GOT3 (cell line): ENCODE measurements at regions not wholly inside any gene's neighbourhood (a gene's known extent, or its start where the extent isn't known, plus 50 kb on each side); places are given as distances from the start of the nearest gene placed in this dataset.

Source experiments
- DNase-seq: peaks from one replicate; lab custom pipeline; 2025; ENCODE audit warnings: mixed read lengths; lab: John Stamatoyannopoulos, UW

DNA sequence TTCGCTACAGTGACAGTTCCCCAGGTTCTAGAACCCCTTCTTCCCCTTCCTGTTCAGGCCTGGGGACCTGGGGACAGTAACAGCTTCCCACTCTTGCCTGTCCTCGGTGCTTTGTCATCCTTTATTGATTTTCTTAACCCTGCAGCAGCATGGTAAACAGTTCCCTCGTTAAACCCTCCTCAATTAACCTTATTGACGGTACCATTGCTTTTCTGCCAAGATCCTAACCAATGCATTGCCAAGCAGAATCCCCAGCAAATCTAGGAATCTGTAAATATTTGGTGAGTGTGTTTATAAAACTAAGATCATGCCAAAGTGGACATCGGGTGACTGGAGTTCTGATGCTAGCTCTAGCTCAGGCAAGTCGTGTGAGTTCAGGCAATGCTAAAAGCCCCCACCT lies 99.6 kb upstream of the KAZN start:
- DNase-seq = no peak

DNA sequence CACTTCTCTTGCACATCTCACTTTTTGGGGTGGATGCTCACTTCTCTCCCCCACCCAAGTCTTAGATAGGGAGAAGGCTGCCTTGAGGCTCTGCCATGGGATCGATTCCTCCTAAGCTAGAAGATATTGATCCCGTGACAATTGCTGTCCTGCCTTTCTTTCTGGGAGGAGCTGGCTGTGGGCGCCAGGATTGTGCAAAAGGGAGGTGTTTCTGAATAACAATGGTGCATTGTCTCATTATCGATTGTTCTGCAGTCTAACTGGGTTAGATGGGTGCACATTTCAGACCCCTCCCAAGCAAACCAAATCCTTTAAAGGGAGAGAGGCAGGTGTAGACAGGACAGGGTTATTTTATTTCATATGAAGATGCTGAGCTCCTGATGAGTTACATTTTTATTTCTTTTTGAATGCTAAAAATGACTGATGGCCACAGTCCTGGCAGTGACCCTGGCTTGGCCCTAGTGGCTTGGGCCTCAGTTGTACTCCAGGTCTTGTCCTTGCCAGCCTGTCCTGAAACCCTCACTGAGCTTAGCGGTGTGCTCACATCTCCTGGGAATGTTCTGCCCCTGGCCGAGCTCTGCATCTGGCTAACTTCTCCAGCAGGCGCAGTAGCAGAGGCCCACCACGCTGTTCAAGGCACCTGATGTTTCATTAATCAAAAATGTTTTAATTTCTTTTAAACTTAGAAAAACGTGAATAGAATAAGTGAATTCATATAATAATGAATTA lies 99.0 kb upstream of the KAZN start:
- no peak for DNase-seq

DNA sequence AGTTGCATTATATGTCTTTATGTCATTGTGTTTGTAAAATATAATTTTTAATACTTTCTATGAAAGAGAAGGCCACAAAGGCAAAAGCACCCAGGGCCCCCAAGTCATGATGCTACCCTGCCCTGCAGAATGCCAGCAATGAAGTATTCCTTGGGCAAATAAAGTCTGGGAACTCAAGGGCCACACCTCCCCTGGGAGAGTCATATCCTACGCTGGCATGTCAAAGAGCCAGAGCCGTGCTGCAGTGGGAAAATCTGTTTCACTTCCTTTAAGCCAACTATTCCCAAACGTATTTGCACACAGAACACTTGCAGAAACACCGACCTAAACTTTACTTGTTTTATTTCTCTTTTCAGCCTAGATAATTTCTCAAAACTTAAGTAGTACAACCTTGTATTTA lies 98.4 kb upstream of the KAZN start:
- no peak for DNase-seq

DNA sequence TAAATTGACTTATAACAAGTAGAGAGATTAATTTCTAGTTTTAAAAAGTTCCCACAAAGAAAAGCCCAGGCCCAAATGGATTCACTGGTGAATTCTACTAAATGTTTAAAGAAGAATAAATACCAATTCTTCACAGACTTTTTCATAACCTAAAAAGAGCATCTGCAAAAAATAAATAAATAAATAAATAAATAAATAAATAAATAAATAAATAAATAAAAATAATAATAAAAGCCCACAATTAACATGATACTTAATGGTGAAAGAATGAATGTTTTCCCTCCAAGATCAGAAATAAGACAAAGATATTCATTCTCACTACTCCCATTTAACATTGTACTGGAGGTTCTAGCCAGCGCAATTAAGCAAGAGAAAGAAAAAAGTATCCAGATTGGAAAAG lies 97.6 kb upstream of the KAZN start:
- no peak for DNase-seq

DNA sequence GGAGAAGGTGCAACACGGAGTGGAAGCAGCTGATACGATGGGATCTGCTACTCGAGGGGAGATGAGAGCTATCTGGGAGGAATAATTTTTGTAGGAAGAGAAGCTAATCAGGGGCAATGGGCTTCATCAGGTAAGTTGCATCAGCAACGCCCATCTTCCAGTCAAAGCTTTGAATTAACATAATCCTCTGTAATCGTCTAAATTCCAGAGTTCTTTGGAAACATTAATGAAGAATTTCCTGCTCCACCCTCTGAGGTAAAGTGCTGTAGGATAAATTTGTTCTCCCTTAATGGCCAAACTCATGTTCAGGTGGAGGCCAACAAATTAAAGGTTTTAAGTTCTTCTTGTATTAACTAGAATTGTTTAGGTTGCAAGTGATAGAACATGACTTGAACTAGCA lies 94.0 kb upstream of the KAZN start:
- no peak for DNase-seq

DNA sequence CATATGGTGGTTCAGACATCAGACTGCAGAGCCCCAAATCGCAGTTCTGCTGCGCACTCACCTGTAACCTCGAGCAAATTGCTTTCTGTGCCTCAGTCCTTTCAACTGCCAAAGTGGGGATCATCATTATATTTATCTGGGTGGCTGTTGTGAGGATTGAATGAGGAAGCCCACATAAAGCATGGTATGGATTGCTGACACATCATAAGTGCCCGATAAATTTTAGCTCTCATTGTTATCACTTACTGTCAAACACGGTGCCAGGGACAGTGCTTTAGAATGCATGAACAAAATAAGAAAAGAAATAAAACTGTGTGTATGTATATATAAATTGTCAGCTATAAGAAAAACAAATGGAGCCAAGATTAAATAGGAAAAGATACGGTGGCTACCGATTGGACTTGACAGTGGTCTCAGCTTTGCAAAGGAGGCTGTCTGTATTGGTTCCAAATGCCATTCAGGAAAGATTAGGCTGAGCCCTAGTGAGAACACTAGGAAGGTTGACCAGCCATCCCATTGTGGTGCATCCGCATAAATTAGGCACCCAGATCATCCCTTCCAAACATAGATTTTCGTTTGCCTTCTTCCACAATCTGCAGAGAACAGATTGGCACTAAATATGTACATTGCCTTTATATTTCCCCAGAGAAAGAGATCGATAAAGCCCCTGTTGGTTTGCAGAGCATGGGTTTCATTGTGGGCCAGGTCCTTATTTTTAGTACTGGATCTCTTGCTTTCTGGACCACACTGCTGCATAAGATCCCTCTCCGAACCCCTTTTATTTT lies 91.8 kb upstream of the KAZN start:
- no peak for DNase-seq

DNA sequence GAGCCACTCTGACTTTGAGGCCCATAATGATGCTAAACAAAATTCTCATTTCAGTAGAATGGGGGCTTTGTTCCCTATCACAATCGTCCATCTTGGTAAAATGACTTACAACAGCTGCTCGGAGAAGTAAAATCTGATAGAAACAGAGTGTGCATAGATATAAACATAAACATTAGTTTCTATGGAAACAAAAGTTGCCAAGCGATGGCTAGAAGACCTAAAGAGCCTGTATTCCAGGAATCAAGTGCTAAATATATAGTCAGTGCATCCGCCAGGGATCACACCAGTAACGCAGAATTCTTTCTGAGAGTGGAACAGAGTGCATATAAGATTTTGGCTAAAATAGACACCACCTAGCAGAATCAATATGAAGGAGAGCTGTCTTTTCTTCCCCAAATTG lies 91.2 kb upstream of the KAZN start:
- DNase-seq = no peak

DNA sequence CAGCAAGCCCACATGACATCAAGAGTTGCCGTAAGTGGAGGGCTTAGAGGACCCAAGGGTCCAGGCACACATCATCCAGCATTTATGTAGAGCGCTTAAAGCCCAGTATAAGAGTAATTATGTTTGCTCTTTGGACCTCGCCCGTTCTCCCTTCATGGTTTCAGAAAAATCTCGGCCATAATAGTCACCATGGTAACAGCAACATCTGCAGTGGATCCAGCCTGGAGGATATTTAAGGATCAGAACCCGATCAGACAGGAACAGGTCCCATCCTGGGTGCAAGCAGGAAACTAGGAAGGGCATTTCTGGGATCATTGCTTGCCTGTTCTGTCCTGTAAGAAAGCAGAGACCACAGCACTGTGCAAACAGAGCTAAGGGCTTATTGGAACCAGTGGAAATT lies 89.9 kb upstream of the KAZN start:
- no peak for DNase-seq

DNA sequence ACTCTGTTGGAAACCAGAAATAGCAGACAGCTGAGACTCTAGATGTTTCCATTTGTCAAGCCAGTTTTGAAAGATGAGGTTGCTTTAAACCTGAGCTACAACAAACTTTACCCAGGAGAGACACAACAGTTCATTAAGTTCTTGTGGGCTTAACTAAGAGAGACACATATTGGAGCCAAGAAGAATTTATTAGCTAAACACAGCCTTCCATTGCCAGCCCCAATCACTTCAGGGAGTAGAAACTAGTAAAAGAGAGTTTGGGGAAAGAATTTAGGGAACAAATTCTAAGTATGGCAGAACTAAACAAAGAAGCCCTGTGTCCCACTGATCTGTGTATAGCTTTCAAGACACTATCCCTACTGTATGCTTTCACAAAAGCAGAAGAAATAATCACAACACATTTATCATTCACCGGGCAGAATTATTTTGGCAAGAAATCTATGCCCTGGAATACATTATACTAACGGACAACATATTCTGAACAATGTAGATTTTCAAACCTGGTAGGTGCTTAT lies 87.3 kb upstream of the KAZN start:
- no peak for DNase-seq

DNA sequence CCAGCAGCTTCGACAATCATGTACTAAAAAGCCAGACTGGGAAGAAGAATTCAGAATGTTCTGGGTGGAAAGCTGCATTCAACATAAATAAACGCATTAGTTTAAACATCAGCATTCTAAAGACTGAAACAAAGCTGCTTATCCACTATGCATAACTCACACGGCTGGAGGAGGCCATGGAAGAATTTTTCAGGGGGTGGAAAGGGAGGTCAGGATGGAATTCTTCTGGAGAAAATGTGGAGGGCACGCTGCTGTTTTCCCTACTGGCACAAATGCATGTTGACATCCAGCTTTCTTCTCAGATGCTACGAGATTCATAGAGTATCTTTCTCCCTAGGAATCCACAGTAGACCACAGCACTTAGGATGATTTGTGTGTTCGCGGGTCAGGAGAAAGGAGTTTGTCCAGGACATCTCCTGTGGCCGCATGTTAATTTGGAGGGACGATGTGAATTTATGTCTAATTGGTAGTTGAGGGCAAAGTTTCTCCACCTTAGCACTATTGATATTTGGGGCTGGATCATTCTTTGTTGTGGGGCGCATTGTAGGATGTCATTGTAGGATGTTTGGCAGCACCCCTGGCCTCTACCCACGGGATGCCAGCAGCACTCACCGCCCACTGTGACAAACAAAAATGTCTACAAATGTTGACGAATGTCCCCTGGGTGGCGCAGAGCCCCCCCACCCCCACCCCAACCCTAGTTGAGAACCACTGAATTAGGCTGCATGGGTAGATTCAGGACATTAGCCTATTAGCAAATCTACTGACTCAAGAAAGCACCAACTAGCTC lies 86.5 kb upstream of the KAZN start:
- no peak for DNase-seq

DNA sequence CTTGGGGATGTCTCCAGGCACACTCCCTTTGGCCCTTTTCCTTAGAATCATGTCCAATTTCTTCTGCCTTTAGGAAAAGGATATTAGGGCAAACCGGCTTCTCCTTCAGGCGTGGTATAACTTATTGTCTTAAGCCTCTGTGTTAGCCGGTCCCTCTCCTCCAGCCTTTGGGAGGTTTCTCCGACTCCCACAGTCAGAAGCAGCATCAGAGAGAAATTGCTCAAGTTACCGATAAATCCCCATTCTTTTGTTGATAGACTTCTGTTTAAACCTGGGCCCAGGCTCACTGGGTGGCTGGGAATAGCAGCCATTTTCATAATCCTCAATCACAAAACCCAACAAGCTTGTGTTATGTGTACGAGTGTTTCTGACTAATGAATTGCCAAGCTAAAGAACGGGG lies 85.4 kb upstream of the KAZN start:
- no peak for DNase-seq

DNA sequence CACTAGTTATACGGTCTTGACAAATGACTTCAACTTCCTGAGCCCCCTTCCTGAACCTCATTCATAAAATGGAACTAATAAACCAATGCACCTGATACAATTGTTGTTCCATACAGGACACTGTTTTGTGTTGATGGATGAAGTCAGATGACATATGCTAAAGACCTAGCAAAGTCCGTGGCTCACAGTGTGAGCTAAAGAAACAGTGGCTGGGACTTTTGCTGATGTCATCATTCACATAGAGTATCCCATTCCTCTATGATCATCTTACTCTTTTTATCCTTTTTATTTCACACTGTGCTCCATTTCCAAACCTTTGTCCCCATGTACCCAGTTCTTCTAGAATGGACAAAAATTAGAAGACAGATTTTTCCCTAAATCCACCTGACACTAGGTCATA lies 83.7 kb upstream of the KAZN start:
- no peak for DNase-seq

DNA sequence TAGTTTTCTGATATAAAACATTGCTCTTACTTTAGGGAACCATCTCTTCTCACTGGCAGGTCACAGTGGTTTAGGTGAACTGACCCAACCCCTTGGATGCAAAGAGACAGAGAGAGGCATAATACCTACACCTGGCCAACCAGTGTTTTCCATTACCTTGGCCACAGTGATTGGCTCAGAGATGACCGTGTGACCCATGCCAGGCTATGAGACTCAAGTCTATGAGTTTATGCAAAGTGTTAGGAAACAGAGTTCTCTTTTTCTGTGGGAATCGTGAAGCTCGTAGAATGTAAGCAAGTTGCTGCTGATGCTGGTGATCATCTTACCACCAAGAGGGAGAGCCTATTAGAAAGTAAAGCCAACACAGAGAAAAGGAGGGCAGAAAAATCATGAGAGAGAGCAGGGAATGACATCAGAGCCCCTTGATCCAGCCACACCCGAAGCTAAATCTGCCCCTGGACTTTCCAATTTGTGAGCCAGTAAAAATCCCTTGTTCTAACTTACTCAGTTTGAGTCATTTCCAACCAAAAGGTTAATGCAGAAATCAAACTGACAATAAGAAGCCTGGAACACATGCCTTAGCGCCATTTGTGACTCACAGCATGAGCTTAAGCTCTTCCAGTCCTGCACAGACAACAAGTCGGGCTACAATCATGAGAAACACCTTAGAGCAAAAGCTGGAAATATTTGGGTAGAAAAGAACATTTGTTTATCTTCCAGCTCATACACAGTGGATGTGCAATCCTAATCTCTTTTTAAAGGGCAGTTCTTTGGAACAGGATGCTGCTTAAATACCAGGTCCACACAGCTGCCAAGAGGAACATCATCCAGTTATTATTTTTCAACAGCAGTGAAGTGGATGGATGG lies 81.3 kb upstream of the KAZN start:
- no peak for DNase-seq

DNA sequence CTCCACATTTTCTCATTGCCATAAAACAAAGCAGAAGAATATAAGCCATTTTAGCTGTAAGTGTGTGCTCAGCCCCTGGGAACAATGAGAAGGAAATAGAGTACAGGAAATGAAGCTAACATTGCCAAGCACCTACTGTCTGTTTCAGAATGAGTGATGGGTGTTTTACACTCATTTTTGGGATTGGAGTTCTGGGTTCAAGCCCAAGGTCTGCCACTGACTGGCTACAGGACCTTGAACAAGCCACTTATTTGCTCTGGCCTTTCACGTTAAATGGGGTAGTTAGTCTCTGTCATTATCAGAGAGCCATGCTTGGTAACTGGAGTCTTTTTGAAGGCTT lies 80.7 kb upstream of the KAZN start:
- DNase-seq = no peak

DNA sequence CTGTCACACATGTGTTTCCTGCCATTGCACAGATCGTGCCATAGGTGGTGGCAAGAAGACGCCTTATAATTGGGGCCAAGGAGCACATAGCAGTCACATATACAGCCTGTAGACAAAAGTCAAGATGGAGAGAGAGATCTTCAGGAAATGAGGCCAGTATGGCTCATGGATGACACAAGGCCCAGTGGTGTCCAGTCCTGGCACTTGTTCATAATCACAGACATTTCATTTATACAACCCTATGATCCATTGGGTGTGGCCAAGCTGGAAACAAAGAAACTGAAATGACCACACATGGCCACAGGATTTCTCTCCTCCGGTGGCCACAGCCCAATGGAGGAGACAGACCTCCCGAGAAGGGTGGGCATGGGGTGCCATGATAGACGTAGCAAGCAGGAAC lies 78.5 kb upstream of the KAZN start:
- DNase-seq = no peak

DNA sequence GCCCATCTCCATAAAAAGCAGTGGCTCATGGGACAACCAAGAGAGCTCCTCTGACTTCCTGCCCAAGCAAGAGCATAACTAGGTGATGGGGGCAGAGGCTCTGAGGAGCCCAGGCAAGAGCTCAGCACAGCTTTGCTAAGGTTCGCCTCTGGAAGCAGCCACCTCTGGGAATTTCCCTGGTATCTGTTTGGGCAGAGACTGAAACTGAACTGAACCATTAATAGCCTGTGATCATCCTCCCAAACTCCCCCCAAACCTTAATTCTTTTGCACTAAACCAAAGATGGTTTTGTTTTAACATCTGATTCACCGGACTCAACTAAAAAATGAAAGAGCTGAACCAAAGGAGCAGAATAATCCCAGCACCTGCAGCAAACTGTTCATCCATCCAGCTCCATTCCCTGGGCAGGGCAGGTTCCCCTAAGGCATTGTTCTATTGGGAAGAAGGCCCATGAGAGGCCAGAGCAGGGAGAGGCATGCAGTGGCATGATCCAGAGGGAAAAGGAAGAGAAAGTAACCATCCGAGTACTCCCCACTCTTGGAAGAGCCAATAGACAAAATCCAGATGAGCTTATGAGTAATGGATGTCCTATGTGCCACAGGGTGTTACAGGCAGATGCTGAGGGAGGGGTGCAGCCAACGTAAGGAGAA lies 77.8 kb upstream of the KAZN start:
- no peak for DNase-seq

DNA sequence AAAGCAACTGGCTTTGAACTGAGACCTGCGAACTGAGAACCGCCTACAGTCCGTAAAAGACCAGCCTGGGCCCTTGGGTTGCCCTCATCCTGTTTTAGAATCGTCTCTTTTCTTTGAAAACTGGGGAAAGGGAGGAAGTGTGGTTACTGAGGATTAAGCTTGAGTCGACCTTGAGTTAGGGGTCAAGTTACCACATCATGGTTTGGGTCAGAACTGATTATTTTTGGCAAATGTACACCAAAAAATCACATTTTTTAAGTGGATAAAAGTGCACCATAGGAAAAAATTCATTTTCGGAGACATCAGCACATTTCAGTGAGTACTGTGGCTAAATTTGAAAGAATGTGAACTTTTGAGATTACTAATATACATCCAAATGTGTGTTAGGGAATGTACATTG lies 76.9 kb upstream of the KAZN start:
- no peak for DNase-seq

DNA sequence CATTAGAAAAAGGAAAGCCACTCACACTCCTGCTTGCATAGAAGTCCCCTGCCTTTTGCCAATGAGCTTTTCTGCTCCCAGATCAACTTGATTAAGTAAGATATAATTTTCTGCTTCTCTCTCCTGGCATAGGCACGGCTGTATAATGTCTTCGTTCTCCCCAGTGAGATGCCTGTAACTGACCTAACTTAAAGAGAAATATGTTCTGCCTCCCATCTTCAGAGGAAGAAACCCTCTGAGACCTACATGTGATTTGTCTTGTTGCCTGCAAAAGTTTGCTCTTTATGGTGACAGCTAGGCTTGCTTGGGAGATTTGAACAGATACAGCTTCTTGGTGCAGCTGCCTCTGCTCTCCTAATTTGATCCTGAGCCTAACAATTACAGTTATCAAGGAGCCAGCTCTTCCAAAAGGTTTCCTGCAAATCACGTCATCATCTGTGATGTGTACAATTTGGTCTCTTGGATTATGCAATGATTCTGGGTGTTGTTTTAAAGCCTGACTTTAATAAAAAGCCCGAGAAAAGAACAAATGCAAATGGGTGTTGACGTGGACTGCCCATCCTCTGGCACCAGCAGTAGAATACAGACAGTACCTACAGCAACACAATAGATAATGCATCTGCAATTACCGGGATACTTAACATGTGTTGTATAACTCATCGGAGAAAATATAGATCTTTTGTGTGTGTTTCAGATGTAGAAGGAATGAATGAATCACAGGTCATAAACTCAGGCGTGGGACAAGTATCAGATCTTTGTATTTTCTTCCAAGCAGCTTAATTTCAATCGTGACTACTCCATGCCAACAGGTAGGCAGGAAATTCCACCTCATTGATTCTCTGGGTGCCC lies 76.2 kb upstream of the KAZN start:
- DNase-seq = no peak

DNA sequence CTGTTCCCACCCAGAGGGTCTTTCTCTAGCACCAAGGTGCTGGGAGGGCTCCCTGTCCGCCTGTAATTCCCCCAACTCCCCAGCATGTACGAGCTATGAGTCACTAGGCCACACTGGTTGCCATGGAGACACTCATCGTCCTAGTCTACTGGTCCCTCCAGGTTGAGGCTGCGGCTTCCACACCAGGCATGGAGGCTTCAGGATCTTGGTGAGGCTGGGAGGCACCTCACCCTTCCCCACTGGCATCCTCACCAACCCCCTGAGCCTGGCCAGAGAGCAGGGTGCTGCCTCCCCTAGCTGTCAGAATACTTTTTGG lies 75.6 kb upstream of the KAZN start:
- DNase-seq = no peak

DNA sequence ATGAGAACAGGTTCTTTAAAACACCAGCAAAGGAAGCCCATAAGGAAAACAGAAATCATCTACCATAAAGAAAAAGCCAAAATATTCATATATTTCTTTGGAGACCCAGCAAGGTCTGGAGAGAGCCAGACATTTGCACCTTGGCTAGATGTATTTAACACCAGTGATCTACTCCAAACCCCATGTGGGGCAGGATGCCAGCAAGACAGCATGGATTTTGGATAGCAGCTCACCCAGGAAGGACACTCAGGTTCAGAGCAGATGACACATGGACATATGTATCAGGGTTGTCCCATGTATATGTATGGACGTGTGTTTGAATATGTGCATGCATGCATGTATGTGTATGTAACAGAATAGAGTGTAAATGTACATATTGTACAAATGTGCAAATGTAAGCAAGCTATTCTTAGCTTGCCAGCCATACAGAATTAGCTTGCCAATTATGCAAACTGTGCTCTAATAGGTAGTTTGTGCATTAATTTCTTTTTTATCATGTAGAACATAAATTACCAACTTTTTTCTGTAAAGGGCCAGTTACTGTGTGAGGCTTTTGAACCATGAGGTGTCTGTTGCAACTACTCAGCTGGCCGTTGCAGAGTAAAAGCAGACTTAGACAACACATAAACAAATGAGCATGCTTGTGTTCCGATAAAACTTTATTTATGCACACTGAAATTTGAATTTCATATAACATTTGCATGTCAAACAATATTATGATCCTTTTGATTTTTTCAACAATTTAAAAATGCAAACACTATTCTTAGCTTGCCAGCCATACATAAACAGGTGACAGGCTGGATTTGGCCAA lies 73.5 kb upstream of the KAZN start:
- no peak for DNase-seq
